NK-92 treated with Interleukin-12 subunit alpha and Interleukin-12 subunit beta, amount 100 ng/mL, for 24 hours (cell line): ENCODE measurements at regions not wholly inside any gene's neighbourhood (a gene's known extent, or its start where the extent isn't known, plus 50 kb on each side); places are given as distances from the start of the nearest gene placed in this dataset.

Source experiments
- DNase-seq: peaks from one replicate; lab custom pipeline; 2025; lab: John Stamatoyannopoulos, UW

- no peak for DNase-seq
These were observed 411.9 kb upstream of the SHH start for GRCh38 chr7:156223935-156224832.

- DNase-seq, result no peak
These were observed 410.3 kb upstream of the SHH start for GRCh38 chr7:156222611-156223010.

GRCh38 chr7:156222151-156222550 lies 409.9 kb upstream of the SHH start:
- DNase-seq, result no peak

- no peak for DNase-seq
These were observed 408.4 kb upstream of the SHH start for GRCh38 chr7:156220701-156221100.

- no peak for DNase-seq
These were observed 407.9 kb upstream of the SHH start for GRCh38 chr7:156220078-156220605.

GRCh38 chr7:156219307-156220077 lies 407.2 kb upstream of the SHH start:
- DNase-seq, result no peak

- no peak for DNase-seq
These were observed 406.5 kb upstream of the SHH start for GRCh38 chr7:156218544-156219306.

- no peak for DNase-seq
These were observed 405.5 kb upstream of the SHH start for GRCh38 chr7:156217803-156218202.

- DNase-seq, result no peak
These were observed 396.8 kb upstream of the SHH start for GRCh38 chr7:156209087-156209486.

GRCh38 chr7:156207306-156207705 lies 395.0 kb upstream of the SHH start:
- no peak for DNase-seq

- no peak for DNase-seq
These were observed 393.9 kb upstream of the SHH start for GRCh38 chr7:156206174-156206573.

GRCh38 chr7:156204820-156205219 lies 392.6 kb upstream of the SHH start:
- no peak for DNase-seq

- no peak for DNase-seq
These were observed 391.7 kb upstream of the SHH start for GRCh38 chr7:156203923-156204322.

- no peak for DNase-seq
These were observed 386.0 kb upstream of the SHH start for GRCh38 chr7:156198277-156198676.

- no peak for DNase-seq
These were observed 384.4 kb upstream of the SHH start for GRCh38 chr7:156196649-156197048.

GRCh38 chr7:156195276-156195675 lies 383.0 kb upstream of the SHH start:
- DNase-seq, result no peak

GRCh38 chr7:156194813-156195212 lies 382.6 kb upstream of the SHH start:
- no peak for DNase-seq

- no peak for DNase-seq
These were observed 380.7 kb upstream of the SHH start for GRCh38 chr7:156192921-156193320.

GRCh38 chr7:156191090-156191489 lies 378.8 kb upstream of the SHH start:
- DNase-seq, result no peak

- DNase-seq, result no peak
These were observed 372.8 kb upstream of the SHH start for GRCh38 chr7:156185076-156185475.

- no peak for DNase-seq
These were observed 371.9 kb upstream of the SHH start for GRCh38 chr7:156184164-156184563.
